ENCODE measurements at regions not wholly inside any gene's neighbourhood (a gene's known extent, or its start where the extent isn't known, plus 50 kb on each side); places are given as distances from the start of the nearest gene placed in this dataset.

DNA sequence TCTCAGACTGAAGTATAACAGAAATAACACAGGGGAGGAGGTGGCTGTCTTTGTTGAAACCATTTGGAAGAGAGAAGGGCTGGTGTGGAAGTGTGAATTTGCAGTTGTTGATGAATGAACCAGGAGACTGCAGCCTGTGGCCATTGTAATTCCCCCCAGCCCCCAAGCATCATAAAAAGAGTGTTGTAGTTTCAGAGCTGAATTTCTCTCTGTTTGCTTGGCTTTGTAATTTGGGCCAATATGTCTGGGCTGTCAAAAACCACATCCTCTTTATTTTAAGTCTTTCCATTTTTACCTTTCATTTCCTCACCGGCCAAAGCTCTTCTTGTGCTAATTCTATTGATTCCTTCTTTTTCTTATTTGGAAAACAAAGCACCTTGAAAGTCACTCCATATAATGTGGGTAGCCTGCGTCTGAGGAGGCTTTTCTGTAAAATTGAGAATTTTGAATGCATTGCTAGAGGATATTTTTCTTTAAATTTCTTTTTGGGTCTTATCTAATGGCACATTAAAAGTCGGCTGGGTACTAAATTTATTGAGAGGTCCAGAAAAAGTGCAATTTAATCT is 383.3 kb downstream of the OSTF1 start:
- Mint-ChIP-seq H3K27ac (ENCODE audit: unreplicated experiment) (no peak overlapping the region), H3K27me3 (ENCODE audit: insufficient read depth, unreplicated experiment) (no peaks in the 10 kb centered on the region), H3K9me3 (ENCODE audit: unreplicated experiment) (no peaks in the 10 kb centered on the region), H3K36me3 (ENCODE audit: insufficient read depth, unreplicated experiment) (no peaks in the 10 kb centered on the region), H3K4me3 (ENCODE audit: unreplicated experiment) (no peak overlapping the region), H3K4me1 (ENCODE audit: low read depth, unreplicated experiment) (no peaks in the 10 kb centered on the region)
- Histone ChIP-seq H3K27me3 (replicated peaks; ENCODE audit: control insufficient read depth, insufficient read depth, low read length) (no peaks in the 10 kb centered on the region), H3K4me1 (no peaks in the 10 kb centered on the region), H3K9me3 (no peaks in the 10 kb centered on the region), H3K36me3 (ENCODE audit: control insufficient read depth, insufficient read depth, low read length) (no peaks in the 10 kb centered on the region), H3K4me3 (ENCODE audit: low read depth, low read length) (no peak overlapping the region)
- ChIA-PET POLR2A (no interaction called here), CTCF (no interaction called here)
- DNase-seq: no peak
- no TSS peak for BruUV-seq (replicated peaks)
- intact Hi-C loops (cut with micrococcal nuclease; ENCODE audit: unreplicated experiment): no loop called here
- TF ChIP-seq, protein P1, sequence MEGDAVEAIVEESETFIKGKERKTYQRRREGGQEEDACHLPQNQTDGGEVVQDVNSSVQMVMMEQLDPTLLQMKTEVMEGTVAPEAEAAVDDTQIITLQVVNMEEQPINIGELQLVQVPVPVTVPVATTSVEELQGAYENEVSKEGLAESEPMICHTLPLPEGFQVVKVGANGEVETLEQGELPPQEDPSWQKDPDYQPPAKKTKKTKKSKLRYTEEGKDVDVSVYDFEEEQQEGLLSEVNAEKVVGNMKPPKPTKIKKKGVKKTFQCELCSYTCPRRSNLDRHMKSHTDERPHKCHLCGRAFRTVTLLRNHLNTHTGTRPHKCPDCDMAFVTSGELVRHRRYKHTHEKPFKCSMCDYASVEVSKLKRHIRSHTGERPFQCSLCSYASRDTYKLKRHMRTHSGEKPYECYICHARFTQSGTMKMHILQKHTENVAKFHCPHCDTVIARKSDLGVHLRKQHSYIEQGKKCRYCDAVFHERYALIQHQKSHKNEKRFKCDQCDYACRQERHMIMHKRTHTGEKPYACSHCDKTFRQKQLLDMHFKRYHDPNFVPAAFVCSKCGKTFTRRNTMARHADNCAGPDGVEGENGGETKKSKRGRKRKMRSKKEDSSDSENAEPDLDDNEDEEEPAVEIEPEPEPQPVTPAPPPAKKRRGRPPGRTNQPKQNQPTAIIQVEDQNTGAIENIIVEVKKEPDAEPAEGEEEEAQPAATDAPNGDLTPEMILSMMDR (IDR thresholded peaks at IDR 0.05; ENCODE audit: insufficient read depth in 1 of 2, low read depth in 1 of 2, low read length in 1 of 2, severe bottlenecking in 1 of 2, unreplicated experiment in 1 of 2): no peak

DNA sequence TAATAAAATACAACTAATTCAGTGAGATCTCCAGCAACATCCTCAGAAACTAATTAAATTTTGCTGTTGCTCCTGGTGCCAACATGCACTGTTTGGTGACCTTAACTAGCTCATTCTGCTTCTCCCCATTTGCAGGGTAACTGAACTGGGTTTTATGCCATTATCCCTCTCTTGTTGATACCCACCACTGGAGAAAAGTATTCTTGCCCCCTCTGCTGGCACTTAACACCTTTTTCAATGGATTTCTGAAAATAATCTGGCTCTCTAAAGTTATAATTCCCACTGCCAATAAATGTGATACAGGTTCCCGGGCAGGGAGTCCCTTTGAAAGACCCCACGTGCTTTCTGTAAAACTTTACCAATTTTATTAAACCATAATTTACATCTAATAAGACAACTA is 394.3 kb downstream of the OSTF1 start:
- peaks cover 4% of the 10 kb centered on the region for H3K27me3 Mint-ChIP-seq (ENCODE audit: insufficient read depth, unreplicated experiment)
- H3K9me3 Mint-ChIP-seq (ENCODE audit: unreplicated experiment): no peaks in the 10 kb centered on the region
- ChIA-PET CTCF (interaction anchor here (1.0 kb wide), 1 partner anchor 217 kb away, joined by 3 read pairs; no protein-coding TSS in a partner anchor), POLR2A (no interaction called here)
- DNase-seq: no peak
- H3K4me1 Mint-ChIP-seq (ENCODE audit: low read depth, unreplicated experiment): no peaks in the 10 kb centered on the region
- H3K36me3 Mint-ChIP-seq (ENCODE audit: insufficient read depth, unreplicated experiment): no peaks in the 10 kb centered on the region
- no peaks in the 10 kb centered on the region for H3K9me3 ChIP-seq
- no peaks in the 10 kb centered on the region for H3K4me1 ChIP-seq
- BruUV-seq (replicated peaks): no TSS peak
- TF ChIP-seq, protein P1 (IDR thresholded peaks at IDR 0.05; ENCODE audit: insufficient read depth in 1 of 2, low read depth in 1 of 2, low read length in 1 of 2, severe bottlenecking in 1 of 2, unreplicated experiment in 1 of 2): no peak
- no peak overlapping the region for H3K4me3 ChIP-seq (ENCODE audit: low read depth, low read length)
- intact Hi-C loops (cut with micrococcal nuclease; ENCODE audit: unreplicated experiment): loop anchor here (2.0 kb wide), 1 partner anchor 218 kb away; no protein-coding TSS in a partner anchor
- H3K27ac Mint-ChIP-seq (ENCODE audit: unreplicated experiment): no peak overlapping the region
- H3K27me3 ChIP-seq (replicated peaks; ENCODE audit: control insufficient read depth, insufficient read depth, low read length): no peaks in the 10 kb centered on the region
- H3K4me3 Mint-ChIP-seq (ENCODE audit: unreplicated experiment): no peak overlapping the region
- H3K36me3 ChIP-seq (ENCODE audit: control insufficient read depth, insufficient read depth, low read length): no peaks in the 10 kb centered on the region

DNA sequence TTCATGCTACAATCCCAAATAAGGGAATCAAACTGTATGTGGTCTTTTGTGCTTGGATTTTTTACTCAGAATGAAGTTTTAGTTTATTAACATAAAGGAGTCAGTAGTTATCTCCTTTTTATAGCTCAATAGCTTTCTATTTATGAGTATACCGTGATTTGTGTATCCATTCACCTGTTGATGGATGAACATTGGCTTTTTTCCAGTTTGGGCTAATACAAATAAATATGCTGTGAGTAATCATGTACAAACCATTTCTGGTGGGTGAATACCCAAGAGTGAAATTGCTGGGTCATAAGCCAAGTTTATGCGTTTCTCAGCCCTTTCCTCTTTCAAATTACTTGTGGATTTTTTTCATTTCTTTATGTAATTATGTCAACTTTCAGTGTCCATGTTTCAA is 395.3 kb downstream of the OSTF1 start:
- ChIA-PET POLR2A (no interaction called here), CTCF (no interaction called here)
- H3K9me3 ChIP-seq: no peaks in the 10 kb centered on the region
- intact Hi-C loops (cut with micrococcal nuclease; ENCODE audit: unreplicated experiment): loop anchor here (2.0 kb wide), 1 partner anchor 219 kb away; no protein-coding TSS in a partner anchor
- no peaks in the 10 kb centered on the region for H3K4me1 ChIP-seq
- Mint-ChIP-seq H3K4me3 (ENCODE audit: unreplicated experiment) (no peak overlapping the region), H3K36me3 (ENCODE audit: insufficient read depth, unreplicated experiment) (no peaks in the 10 kb centered on the region), H3K27ac (ENCODE audit: unreplicated experiment) (no peak overlapping the region), H3K9me3 (ENCODE audit: unreplicated experiment) (no peaks in the 10 kb centered on the region), H3K4me1 (ENCODE audit: low read depth, unreplicated experiment) (no peaks in the 10 kb centered on the region), H3K27me3 (ENCODE audit: insufficient read depth, unreplicated experiment) (peaks cover 4% of the 10 kb centered on the region)
- BruUV-seq (replicated peaks): no TSS peak
- H3K27me3 ChIP-seq (replicated peaks; ENCODE audit: control insufficient read depth, insufficient read depth, low read length): no peaks in the 10 kb centered on the region
- no peak for DNase-seq
- TF ChIP-seq, protein P1 (IDR thresholded peaks at IDR 0.05; ENCODE audit: insufficient read depth in 1 of 2, low read depth in 1 of 2, low read length in 1 of 2, severe bottlenecking in 1 of 2, unreplicated experiment in 1 of 2): no peak
- no peaks in the 10 kb centered on the region for H3K36me3 ChIP-seq (ENCODE audit: control insufficient read depth, insufficient read depth, low read length)
- no peak overlapping the region for H3K4me3 ChIP-seq (ENCODE audit: low read depth, low read length)
